ENCODE measurements at regions not wholly inside any gene's neighbourhood (a gene's known extent, or its start where the extent isn't known, plus 50 kb on each side); places are given as distances from the start of the nearest gene placed in this dataset.

GRCh38 chr9:38195737-38196161 is 126.7 kb upstream of the SHB start:
- TF ChIP-seq POLR2AphosphoS5 (IDR thresholded peaks at IDR 0.05; ENCODE audit: low read depth, low read length), result no peak
- TF ChIP-seq RNF2 (IDR thresholded peaks at IDR 0.05; ENCODE audit: borderline replicate concordance, low read depth, low read length, missing control alignments, poor library complexity, severe bottlenecking), result no peak
- TF ChIP-seq EP300 (IDR thresholded peaks at IDR 0.05; ENCODE audit: borderline replicate concordance in 1 of 2, low read depth in 2 of 2, low read length in 2 of 2), result no peak
- TF ChIP-seq CEBPB (IDR thresholded peaks at IDR 0.05; ENCODE audit: low read depth, low read length), result no peak
- TF ChIP-seq CTCF (IDR thresholded peaks at IDR 0.05; ENCODE audit: control extremely low read depth in 1 of 3, insufficient read depth in 1 of 3, low read depth in 1 of 3, low read length in 3 of 3), result no peak
- no peak for TF ChIP-seq SP4 (IDR thresholded peaks at IDR 0.05; ENCODE audit: low read length)
- no peak for TF ChIP-seq ATF2 (IDR thresholded peaks at IDR 0.05; ENCODE audit: low read length)
- no peak for TF ChIP-seq POLR2A (IDR thresholded peaks at IDR 0.05; ENCODE audit: control extremely low read depth in 1 of 2, low read depth in 2 of 2, low read length in 2 of 2)
- no peak for TF ChIP-seq KDM1A (IDR thresholded peaks at IDR 0.05; ENCODE audit: borderline replicate concordance, low read length)
- TF ChIP-seq MAFK (IDR thresholded peaks at IDR 0.05; ENCODE audit: low read depth, low read length), result no peak
- no peak for TF ChIP-seq SIRT6 (IDR thresholded peaks at IDR 0.05; ENCODE audit: low read length)

Measured in H1 (cell line).